Stomach (tissue), 8 donors: ENCODE measurements at regions not wholly inside any gene's neighbourhood (a gene's known extent, or its start where the extent isn't known, plus 50 kb on each side); places are given as distances from the start of the nearest gene placed in this dataset.

Experiments used
- DNase-seq, 2 donors: peaks; one replicate each; pipeline versions ENCODE4 v3.0.0 to v3.0.0-alpha.2; 2013 to 2019
- H3K27ac ChIP-seq, 5 donors: fragments of 200-600 bp in 4 of 5; sonication (generic) in 4 of 5; one replicate each; pipeline ENCODE4 v1.5.1; 2013 to 2019; ENCODE audit warnings: mild to moderate bottlenecking in 1 of 5, moderate library complexity in 1 of 5
- H3K27me3 ChIP-seq, 3 donors: fragments of 200-600 bp; sonication (generic); one replicate each; pipeline ENCODE4 v1.5.1; 2017 to 2019; ENCODE audit warnings: mixed run types in 1 of 3
- H3K36me3 ChIP-seq, 4 donors: fragments of 200-600 bp; sonication (generic); 1 replicate in 3 of 4; 2 replicates in 1 of 4; pipeline ENCODE4 v1.5.1; 2016 to 2019
- H3K4me1 ChIP-seq, 4 donors: fragments of 200-600 bp; sonication (generic); one replicate each; pipeline ENCODE4 v1.5.1; 2016 to 2019
- H3K4me3 ChIP-seq, 4 donors: fragments of 200-600 bp; sonication (generic) in 3 of 4; one replicate each; pipeline ENCODE4 v1.5.1; 2016 to 2019; ENCODE audit warnings: mild to moderate bottlenecking in 1 of 4
- H3K9me3 ChIP-seq, 4 donors: fragments of 200-600 bp; sonication (generic); one replicate each; pipeline ENCODE4 v1.5.1; 2016 to 2019
- CTCF ChIP-seq, 7 experiments: fragments of 450-650 bp in 4 of 7; fragments of 200-600 bp in 3 of 7; sonication (generic) in 3 of 7; IDR thresholded peaks; one replicate each; pipeline ENCODE4 v1.5.1; 2016 to 2019; ENCODE audit warnings: antibody characterized with exemption in 7 of 7, control low read depth in 2 of 7, mild to moderate bottlenecking in 1 of 7
- EP300 ChIP-seq: sonication (generic); formaldehyde crosslinking; IDR thresholded peaks from one replicate; pipeline ENCODE4 v1.6.1; 2017; ENCODE audit warnings: antibody characterized with exemption
- POLR2A ChIP-seq, 4 donors: fragments of 450-650 bp; IDR thresholded peaks; one replicate each; pipeline ENCODE4 v1.6.1; 2016; ENCODE audit warnings: antibody characterized with exemption in 4 of 4, control low read depth in 2 of 4, mild to moderate bottlenecking in 1 of 4, moderate library complexity in 1 of 4
- POLR2AphosphoS5 ChIP-seq, 3 donors: sonication (generic); formaldehyde crosslinking; IDR thresholded peaks; one replicate each; pipeline ENCODE4 v1.6.1; 2016; ENCODE audit warnings: antibody characterized with exemption in 3 of 3
- WGBS, 5 donors: extraction: QIAGEN DNeasy Blood & Tissue Kit in 3 of 5; methylation state at CpG; one replicate each; pipeline versions ENCODE4 v1.1.5 to v1.1.7; 2013 to 2018; 5-methylcytosine and 5-hydroxymethylcytosine counted together
- intact Hi-C: fragments of 100-400 bp; cut with DNase I; formaldehyde crosslinking; loops from one replicate; pipeline ENCODE4 v1.15.1; 2023; ENCODE audit warnings: low total_unique reads
- donor health status: healthy with polysubstance abuse.
- donor health status: Bipolar disorder and iron deficiency.
- donor health status: healthy.

GRCh38 chr9:115625954-115626353 is 508.0 kb upstream of the TNC start:
- H3K4me1 ChIP-seq = no peaks in the 10 kb centered on the region
- peaks cover 0 to 8% (median 1%) of the 10 kb centered on the region in 4 donors for H3K9me3 ChIP-seq
- H3K27ac ChIP-seq = no peak overlapping the region
- no peak for TF ChIP-seq POLR2AphosphoS5 (IDR thresholded peaks at IDR 0.05)
- no peak overlapping the region for H3K4me3 ChIP-seq
- intact Hi-C loops = no loop called here
- no peaks in the 10 kb centered on the region for H3K36me3 ChIP-seq
- 79 to 89% (median 88%) methylated on average over 5 of the region's 5 CpGs for WGBS, 5 donors
- no peak for DNase-seq
- no peaks in the 10 kb centered on the region for H3K27me3 ChIP-seq

GRCh38 chr9:115627511-115627910 is 509.6 kb upstream of the TNC start:
- WGBS, 5 donors = 72 to 84% (median 78%) methylated on average over 8 of the region's 8 CpGs
- no peak overlapping the region for H3K4me3 ChIP-seq
- H3K27me3 ChIP-seq = no peaks in the 10 kb centered on the region
- H3K4me1 ChIP-seq = no peaks in the 10 kb centered on the region
- TF ChIP-seq POLR2AphosphoS5 (IDR thresholded peaks at IDR 0.05) (no peak), POLR2A (IDR thresholded peaks at IDR 0.05) (no peak), CTCF (IDR thresholded peaks at IDR 0.05) (no peak), EP300 (no peak)
- H3K27ac ChIP-seq = no peak overlapping the region
- peaks cover 0 to 5% (median under 1%) of the 10 kb centered on the region in 4 donors for H3K9me3 ChIP-seq
- no peaks in the 10 kb centered on the region for H3K36me3 ChIP-seq
- no peak for DNase-seq
- intact Hi-C loops = no loop called here

- Histone ChIP-seq H3K36me3 (no peaks in the 10 kb centered on the region), H3K4me1 (no peaks in the 10 kb centered on the region), H3K4me3 (no peak overlapping the region), H3K27me3 (no peaks in the 10 kb centered on the region), H3K9me3 (no peaks in the 10 kb centered on the region), H3K27ac (no peak overlapping the region)
- intact Hi-C loops = no loop called here
- no peak for TF ChIP-seq CTCF (IDR thresholded peaks at IDR 0.05)
- no peak for TF ChIP-seq EP300
- TF ChIP-seq POLR2A (IDR thresholded peaks at IDR 0.05) = no peak
- TF ChIP-seq POLR2AphosphoS5 (IDR thresholded peaks at IDR 0.05) = no peak
- DNase-seq = no peak
- 71 to 85% (median 80%) methylated on average over 2 of the region's 2 CpGs for WGBS, 5 donors
Observed at GRCh38 chr9:115628426-115628825, 510.5 kb upstream of the TNC start.

- H3K36me3 ChIP-seq = no peaks in the 10 kb centered on the region
- H3K4me3 ChIP-seq = no peak overlapping the region
- no peaks in the 10 kb centered on the region for H3K9me3 ChIP-seq
- H3K27ac ChIP-seq = no peak overlapping the region
- intact Hi-C loops = no loop called here
- H3K27me3 ChIP-seq = no peaks in the 10 kb centered on the region
- H3K4me1 ChIP-seq = no peaks in the 10 kb centered on the region
- no peak for DNase-seq
- no peak for TF ChIP-seq POLR2A (IDR thresholded peaks at IDR 0.05)
- no peak for TF ChIP-seq EP300
- no peak for TF ChIP-seq CTCF (IDR thresholded peaks at IDR 0.05)
- TF ChIP-seq POLR2AphosphoS5 (IDR thresholded peaks at IDR 0.05) = no peak
- WGBS, 5 donors = 64 to 76% (median 67%) methylated on average over 4 of the region's 4 CpGs
Observed at GRCh38 chr9:115629879-115630840, 512.2 kb upstream of the TNC start.

GRCh38 chr9:115632391-115632790 is 514.4 kb upstream of the TNC start:
- Histone ChIP-seq H3K9me3 (no peaks in the 10 kb centered on the region), H3K27me3 (no peaks in the 10 kb centered on the region), H3K36me3 (no peaks in the 10 kb centered on the region), H3K27ac (no peak overlapping the region), H3K4me3 (no peak overlapping the region), H3K4me1 (no peaks in the 10 kb centered on the region)
- intact Hi-C loops = no loop called here
- no peak for DNase-seq
- TF ChIP-seq EP300 (no peak), CTCF (IDR thresholded peaks at IDR 0.05) (no peak), POLR2A (IDR thresholded peaks at IDR 0.05) (no peak), POLR2AphosphoS5 (IDR thresholded peaks at IDR 0.05) (no peak)
- WGBS, 5 donors = 79 to 86% (median 82%) methylated on average over 7 of the region's 7 CpGs
